ENCODE measurements at regions not wholly inside any gene's neighbourhood (a gene's known extent, or its start where the extent isn't known, plus 50 kb on each side); places are given as distances from the start of the nearest gene placed in this dataset.

DNA sequence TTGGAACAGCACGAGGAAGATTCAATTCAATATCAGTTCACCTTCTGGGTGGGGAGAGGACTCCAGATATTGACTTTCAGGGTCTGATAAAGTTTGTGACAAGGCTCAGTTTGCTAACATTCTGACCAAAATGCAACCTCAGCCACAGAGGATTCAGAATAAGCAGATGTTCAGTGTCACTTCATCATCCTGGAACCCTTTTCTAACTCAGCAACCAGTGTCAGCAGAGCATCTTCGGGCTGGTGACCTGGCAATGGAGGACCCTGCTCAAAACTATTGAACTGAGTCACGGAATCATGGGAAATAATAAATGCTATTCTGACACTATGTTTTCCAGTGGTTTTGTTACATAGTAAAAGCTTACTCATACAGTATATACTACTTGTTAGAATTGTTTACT lies 433.4 kb upstream of the CFAP20DC start:
- Histone ChIP-seq H3K9me3 (no peaks in the 10 kb centered on the region), H3K4me3 (no peak overlapping the region), H3K27ac (no peak overlapping the region), H3K4me1 (no peaks in the 10 kb centered on the region), H3K4me2 (no peak overlapping the region)
- 7% methylated on average over 3 of the region's 3 CpGs for WGBS (ENCODE audit: missing lambda C conversion rate)
- FAIRE-seq (no peak), DNase-seq (ENCODE audit: low read depth in 1 of 2, low spot score in 1 of 2) (no peak), ATAC-seq (no peak)
- TF ChIP-seq, protein P1, sequence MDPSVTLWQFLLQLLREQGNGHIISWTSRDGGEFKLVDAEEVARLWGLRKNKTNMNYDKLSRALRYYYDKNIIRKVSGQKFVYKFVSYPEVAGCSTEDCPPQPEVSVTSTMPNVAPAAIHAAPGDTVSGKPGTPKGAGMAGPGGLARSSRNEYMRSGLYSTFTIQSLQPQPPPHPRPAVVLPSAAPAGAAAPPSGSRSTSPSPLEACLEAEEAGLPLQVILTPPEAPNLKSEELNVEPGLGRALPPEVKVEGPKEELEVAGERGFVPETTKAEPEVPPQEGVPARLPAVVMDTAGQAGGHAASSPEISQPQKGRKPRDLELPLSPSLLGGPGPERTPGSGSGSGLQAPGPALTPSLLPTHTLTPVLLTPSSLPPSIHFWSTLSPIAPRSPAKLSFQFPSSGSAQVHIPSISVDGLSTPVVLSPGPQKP (IDR thresholded peaks at IDR 0.05; ENCODE audit: low read depth, low read length) = no peak
- TF ChIP-seq NR3C1 (IDR thresholded peaks at IDR 0.05) (no peak), HDAC2 (IDR thresholded peaks at IDR 0.05) (no peak), RAD21 (conservative IDR thresholded peaks at IDR 0.05 in 1 of 2, IDR thresholded peaks at IDR 0.05 in 1 of 2) (no peak), PHF8 (IDR thresholded peaks at IDR 0.05; ENCODE audit: borderline replicate concordance, low read depth) (no peak), BHLHE40 (IDR thresholded peaks at IDR 0.05; ENCODE audit: low read depth, low read length) (no peak), FOSB (CRISPR knock-in tag; IDR thresholded peaks at IDR 0.05) (no peak), TFCP2L1 (CRISPR knock-in tag; IDR thresholded peaks at IDR 0.05) (no peak), KDM1A (IDR thresholded peaks at IDR 0.05; ENCODE audit: low read depth) (no peak)
- TF ChIP-seq, protein P2, sequence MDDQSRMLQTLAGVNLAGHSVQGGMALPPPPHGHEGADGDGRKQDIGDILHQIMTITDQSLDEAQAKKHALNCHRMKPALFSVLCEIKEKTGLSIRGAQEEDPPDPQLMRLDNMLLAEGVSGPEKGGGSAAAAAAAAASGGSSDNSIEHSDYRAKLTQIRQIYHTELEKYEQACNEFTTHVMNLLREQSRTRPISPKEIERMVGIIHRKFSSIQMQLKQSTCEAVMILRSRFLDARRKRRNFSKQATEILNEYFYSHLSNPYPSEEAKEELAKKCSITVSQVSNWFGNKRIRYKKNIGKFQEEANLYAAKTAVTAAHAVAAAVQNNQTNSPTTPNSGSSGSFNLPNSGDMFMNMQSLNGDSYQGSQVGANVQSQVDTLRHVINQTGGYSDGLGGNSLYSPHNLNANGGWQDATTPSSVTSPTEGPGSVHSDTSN (IDR thresholded peaks at IDR 0.05) = no peak
- TF ChIP-seq, protein P3, sequence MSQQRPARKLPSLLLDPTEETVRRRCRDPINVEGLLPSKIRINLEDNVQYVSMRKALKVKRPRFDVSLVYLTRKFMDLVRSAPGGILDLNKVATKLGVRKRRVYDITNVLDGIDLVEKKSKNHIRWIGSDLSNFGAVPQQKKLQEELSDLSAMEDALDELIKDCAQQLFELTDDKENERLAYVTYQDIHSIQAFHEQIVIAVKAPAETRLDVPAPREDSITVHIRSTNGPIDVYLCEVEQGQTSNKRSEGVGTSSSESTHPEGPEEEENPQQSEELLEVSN (IDR thresholded peaks at IDR 0.05; ENCODE audit: borderline replicate concordance, low read depth) = no peak
- TF ChIP-seq, protein P4, sequence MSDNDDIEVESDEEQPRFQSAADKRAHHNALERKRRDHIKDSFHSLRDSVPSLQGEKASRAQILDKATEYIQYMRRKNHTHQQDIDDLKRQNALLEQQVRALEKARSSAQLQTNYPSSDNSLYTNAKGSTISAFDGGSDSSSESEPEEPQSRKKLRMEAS (IDR thresholded peaks at IDR 0.05) = no peak
- ChIA-PET POLR2A (no interaction called here), CTCF (no interaction called here)

DNA sequence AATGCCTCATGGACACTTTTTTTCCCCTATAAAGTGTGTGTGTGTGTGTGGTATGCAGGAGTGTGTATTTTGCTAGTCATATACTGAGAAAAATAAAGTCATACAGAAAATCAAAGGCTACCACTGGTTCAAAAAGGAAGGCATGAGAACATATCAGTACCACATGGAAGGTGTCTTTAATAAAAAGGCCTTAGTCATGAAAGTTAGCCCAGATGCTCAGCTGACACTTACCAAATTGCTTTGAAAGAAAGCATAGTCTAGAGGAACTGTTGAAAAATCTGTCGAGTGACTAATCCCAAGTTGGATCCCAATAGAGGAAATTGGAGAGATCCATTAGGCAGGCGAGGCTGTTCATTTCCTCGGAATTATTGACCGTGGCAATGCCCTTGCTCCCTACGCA lies 432.9 kb upstream of the CFAP20DC start:
- CTCF ChIA-PET = no interaction called here
- POLR2A ChIA-PET = no interaction called here
- DNase-seq (ENCODE audit: low read depth in 1 of 2, low spot score in 1 of 2) (no peak), ATAC-seq (no peak), FAIRE-seq (no peak)
- no peak overlapping the region for H3K4me3 ChIP-seq
- WGBS (ENCODE audit: missing lambda C conversion rate) = 58% methylated on average over 5 of the region's 5 CpGs
- TF ChIP-seq, protein P3 (IDR thresholded peaks at IDR 0.05; ENCODE audit: borderline replicate concordance, low read depth) = no peak
- no peak for TF ChIP-seq EHMT2 (IDR thresholded peaks at IDR 0.05; ENCODE audit: low read depth)
- no peak for TF ChIP-seq TP53 (CRISPR knock-in tag; IDR thresholded peaks at IDR 0.05)
- no peak for TF ChIP-seq ZSCAN20 (CRISPR knock-in tag; IDR thresholded peaks at IDR 0.05)
- TF ChIP-seq, protein P5, sequence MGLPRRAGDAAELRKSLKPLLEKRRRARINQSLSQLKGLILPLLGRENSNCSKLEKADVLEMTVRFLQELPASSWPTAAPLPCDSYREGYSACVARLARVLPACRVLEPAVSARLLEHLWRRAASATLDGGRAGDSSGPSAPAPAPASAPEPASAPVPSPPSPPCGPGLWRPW (IDR thresholded peaks at IDR 0.05) = no peak
- TF ChIP-seq, protein P6, sequence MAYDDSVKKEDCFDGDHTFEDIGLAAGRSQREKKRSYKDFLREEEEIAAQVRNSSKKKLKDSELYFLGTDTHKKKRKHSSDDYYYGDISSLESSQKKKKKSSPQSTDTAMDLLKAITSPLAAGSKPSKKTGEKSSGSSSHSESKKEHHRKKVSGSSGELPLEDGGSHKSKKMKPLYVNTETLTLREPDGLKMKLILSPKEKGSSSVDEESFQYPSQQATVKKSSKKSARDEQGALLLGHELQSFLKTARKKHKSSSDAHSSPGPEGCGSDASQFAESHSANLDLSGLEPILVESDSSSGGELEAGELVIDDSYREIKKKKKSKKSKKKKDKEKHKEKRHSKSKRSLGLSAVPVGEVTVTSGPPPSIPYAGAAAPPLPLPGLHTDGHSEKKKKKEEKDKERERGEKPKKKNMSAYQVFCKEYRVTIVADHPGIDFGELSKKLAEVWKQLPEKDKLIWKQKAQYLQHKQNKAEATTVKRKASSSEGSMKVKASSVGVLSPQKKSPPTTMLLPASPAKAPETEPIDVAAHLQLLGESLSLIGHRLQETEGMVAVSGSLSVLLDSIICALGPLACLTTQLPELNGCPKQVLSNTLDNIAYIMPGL (CRISPR knock-in tag; IDR thresholded peaks at IDR 0.05; ENCODE audit: borderline replicate concordance) = no peak
- TF ChIP-seq RFX5 (IDR thresholded peaks at IDR 0.05) = no peak
- TF ChIP-seq, protein P7, sequence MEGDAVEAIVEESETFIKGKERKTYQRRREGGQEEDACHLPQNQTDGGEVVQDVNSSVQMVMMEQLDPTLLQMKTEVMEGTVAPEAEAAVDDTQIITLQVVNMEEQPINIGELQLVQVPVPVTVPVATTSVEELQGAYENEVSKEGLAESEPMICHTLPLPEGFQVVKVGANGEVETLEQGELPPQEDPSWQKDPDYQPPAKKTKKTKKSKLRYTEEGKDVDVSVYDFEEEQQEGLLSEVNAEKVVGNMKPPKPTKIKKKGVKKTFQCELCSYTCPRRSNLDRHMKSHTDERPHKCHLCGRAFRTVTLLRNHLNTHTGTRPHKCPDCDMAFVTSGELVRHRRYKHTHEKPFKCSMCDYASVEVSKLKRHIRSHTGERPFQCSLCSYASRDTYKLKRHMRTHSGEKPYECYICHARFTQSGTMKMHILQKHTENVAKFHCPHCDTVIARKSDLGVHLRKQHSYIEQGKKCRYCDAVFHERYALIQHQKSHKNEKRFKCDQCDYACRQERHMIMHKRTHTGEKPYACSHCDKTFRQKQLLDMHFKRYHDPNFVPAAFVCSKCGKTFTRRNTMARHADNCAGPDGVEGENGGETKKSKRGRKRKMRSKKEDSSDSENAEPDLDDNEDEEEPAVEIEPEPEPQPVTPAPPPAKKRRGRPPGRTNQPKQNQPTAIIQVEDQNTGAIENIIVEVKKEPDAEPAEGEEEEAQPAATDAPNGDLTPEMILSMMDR (IDR thresholded peaks at IDR 0.05) = no peak
- TF ChIP-seq ZNF302 (CRISPR knock-in tag; IDR thresholded peaks at IDR 0.05) = no peak
- TF ChIP-seq RNF2 (IDR thresholded peaks at IDR 0.05; ENCODE audit: borderline replicate concordance, low read depth) = no peak
- TF ChIP-seq HDAC2 (IDR thresholded peaks at IDR 0.05) = no peak
- no peak for TF ChIP-seq ZFP36 (IDR thresholded peaks at IDR 0.05; ENCODE audit: borderline replicate concordance, partially characterized antibody)
- TF ChIP-seq MAFK (IDR thresholded peaks at IDR 0.05; ENCODE audit: partially characterized antibody) = no peak
- TF ChIP-seq, protein P8, sequence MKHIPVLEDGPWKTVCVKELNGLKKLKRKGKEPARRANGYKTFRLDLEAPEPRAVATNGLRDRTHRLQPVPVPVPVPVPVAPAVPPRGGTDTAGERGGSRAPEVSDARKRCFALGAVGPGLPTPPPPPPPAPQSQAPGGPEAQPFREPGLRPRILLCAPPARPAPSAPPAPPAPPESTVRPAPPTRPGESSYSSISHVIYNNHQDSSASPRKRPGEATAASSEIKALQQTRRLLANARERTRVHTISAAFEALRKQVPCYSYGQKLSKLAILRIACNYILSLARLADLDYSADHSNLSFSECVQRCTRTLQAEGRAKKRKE (CRISPR knock-in tag; IDR thresholded peaks at IDR 0.05; ENCODE audit: low read depth) = no peak
- no peak for TF ChIP-seq FOSL2 (IDR thresholded peaks at IDR 0.05)
- TF ChIP-seq FOSL2 (CRISPR knock-in tag; IDR thresholded peaks at IDR 0.05) = no peak
- TF ChIP-seq POLR2A (IDR thresholded peaks at IDR 0.05; ENCODE audit: low read length) = no peak
- TF ChIP-seq HOXB5 (CRISPR knock-in tag; IDR thresholded peaks at IDR 0.05) = no peak
- no peak for TF ChIP-seq PHF8 (IDR thresholded peaks at IDR 0.05; ENCODE audit: borderline replicate concordance, low read depth)
- TF ChIP-seq CHD2 (IDR thresholded peaks at IDR 0.05; ENCODE audit: low read length, partially characterized antibody) = no peak
- no peak overlapping the region for H3K27ac ChIP-seq
- H3K9me3 ChIP-seq = no peaks in the 10 kb centered on the region
- no peak overlapping the region for H3K4me2 ChIP-seq
- no peaks in the 10 kb centered on the region for H3K4me1 ChIP-seq
